ENCODE measurements at regions not wholly inside any gene's neighbourhood (a gene's known extent, or its start where the extent isn't known, plus 50 kb on each side); places are given as distances from the start of the nearest gene placed in this dataset.

DNA sequence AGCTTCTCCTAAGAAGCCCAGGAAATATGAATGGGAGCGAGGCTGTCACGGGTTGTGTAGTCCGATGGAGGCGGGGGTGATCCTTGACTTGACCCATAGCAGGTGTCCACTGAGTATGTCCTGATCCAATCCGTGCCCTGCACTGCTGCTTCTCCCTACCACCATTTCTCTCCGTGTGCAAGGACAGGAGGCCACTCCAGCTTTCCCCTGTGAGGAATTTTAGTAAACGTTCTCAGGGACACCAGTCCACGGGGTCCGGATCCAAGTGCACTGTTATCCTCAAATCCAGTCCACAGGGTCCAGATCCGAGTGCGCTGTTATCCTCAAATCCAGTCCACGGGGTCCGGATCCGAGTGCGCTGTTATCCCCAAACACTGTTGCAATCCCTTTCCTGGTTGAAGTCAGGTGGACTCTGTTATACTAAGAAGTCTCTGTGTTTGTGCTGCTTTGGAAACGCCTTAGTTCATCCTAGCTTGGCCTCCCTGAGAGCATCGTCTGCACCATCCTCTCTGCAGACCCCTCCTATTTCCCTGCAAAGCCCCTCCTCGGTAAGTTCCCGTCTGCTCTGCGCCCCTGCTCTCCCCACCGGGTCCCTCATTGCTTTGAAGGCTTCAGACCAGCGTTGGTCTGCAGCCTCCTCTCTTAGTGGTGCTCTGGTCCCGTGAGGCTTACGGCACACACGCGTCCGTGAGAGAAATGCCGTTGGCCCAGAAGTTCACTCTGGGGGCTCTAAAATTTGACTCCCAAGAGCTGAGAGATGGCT lies 303.5 kb downstream of the TEX29 start:
- DNase-seq = no peak
- WGBS, 5 donors = 85 to 91% (median 88%) methylated on average over 28 of the region's 28 CpGs
- intact Hi-C loops (cut with DNase I; ENCODE audit: low total_unique reads) = no loop called here
- Histone ChIP-seq H3K9me3 (no peaks in the 10 kb centered on the region), H3K4me1 (no peaks in the 10 kb centered on the region), H3K27me3 (peaks cover 0 to 26% (median 0%) of the 10 kb centered on the region in 3 donors), H3K4me3 (no peak overlapping the region), H3K36me3 (no peaks in the 10 kb centered on the region), H3K27ac (no peak overlapping the region)
- TF ChIP-seq EP300 (IDR thresholded peaks at IDR 0.05) = no peak
- no peak for TF ChIP-seq POLR2A (IDR thresholded peaks at IDR 0.05)
- TF ChIP-seq POLR2AphosphoS5 (IDR thresholded peaks at IDR 0.05) = no peak
- TF ChIP-seq, protein P1, sequence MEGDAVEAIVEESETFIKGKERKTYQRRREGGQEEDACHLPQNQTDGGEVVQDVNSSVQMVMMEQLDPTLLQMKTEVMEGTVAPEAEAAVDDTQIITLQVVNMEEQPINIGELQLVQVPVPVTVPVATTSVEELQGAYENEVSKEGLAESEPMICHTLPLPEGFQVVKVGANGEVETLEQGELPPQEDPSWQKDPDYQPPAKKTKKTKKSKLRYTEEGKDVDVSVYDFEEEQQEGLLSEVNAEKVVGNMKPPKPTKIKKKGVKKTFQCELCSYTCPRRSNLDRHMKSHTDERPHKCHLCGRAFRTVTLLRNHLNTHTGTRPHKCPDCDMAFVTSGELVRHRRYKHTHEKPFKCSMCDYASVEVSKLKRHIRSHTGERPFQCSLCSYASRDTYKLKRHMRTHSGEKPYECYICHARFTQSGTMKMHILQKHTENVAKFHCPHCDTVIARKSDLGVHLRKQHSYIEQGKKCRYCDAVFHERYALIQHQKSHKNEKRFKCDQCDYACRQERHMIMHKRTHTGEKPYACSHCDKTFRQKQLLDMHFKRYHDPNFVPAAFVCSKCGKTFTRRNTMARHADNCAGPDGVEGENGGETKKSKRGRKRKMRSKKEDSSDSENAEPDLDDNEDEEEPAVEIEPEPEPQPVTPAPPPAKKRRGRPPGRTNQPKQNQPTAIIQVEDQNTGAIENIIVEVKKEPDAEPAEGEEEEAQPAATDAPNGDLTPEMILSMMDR (IDR thresholded peaks at IDR 0.05) = no peak

DNA sequence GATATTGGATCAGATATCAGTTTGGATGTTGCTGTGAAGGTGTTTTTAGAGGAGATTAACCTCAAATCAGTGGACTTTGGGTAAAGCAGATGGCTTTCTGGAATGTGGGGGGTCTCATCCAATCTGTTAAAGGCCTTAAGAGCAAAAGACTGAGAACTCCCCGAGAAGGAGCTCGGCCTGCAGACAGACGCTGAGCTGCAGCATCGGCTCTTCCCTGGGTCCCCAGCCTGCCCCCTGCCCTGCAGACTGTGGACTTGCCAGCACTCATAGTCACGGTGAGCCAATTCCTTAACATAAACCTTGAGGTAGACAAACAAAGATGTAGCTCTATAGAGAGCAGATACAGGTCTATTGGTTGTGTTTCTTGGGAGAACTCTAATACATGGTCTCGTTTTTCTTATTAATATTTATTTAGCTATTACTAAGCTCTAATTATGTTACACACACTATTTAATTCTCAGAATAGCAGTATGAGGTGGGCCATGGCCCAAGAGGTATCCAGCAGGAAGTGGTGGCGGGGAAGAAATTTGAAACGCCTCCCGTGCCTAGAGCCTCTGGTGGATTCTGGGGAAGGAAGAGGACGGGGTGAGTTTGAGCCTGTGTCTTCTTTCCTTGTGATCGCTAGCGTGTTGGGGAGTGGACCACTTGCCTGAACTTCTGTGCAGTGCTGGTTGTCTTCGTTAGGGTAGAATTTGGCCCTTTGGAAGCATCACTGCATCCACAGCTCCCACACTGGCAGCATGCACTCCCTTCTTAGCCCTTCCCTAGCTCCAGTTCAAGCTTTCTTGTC lies 305.3 kb downstream of the TEX29 start:
- TF ChIP-seq, protein P1 (IDR thresholded peaks at IDR 0.05) = no peak
- TF ChIP-seq POLR2A (IDR thresholded peaks at IDR 0.05) (no peak), POLR2AphosphoS5 (IDR thresholded peaks at IDR 0.05) (no peak), EP300 (IDR thresholded peaks at IDR 0.05) (no peak)
- intact Hi-C loops (cut with DNase I; ENCODE audit: low total_unique reads) = no loop called here
- no peak overlapping the region for H3K4me3 ChIP-seq
- DNase-seq = no peak
- no peaks in the 10 kb centered on the region for H3K36me3 ChIP-seq
- H3K4me1 ChIP-seq = no peaks in the 10 kb centered on the region
- no peaks in the 10 kb centered on the region for H3K9me3 ChIP-seq
- H3K27me3 ChIP-seq = peaks cover 0 to 19% (median 0%) of the 10 kb centered on the region in 3 donors
- no peak overlapping the region for H3K27ac ChIP-seq
- 82 to 84% (median 84%) methylated on average over 13 of the region's 13 CpGs for WGBS, 5 donors

- intact Hi-C loops (cut with DNase I; ENCODE audit: low total_unique reads) = no loop called here
- H3K4me1 ChIP-seq = no peaks in the 10 kb centered on the region
- no peaks in the 10 kb centered on the region for H3K36me3 ChIP-seq
- H3K27me3 ChIP-seq = peaks cover 0 to 17% (median 0%) of the 10 kb centered on the region in 3 donors
- H3K27ac ChIP-seq = no peak overlapping the region
- no peak for TF ChIP-seq EP300 (IDR thresholded peaks at IDR 0.05)
- TF ChIP-seq POLR2AphosphoS5 (IDR thresholded peaks at IDR 0.05) = no peak
- TF ChIP-seq, protein P1 (IDR thresholded peaks at IDR 0.05) = no peak
- no peaks in the 10 kb centered on the region for H3K9me3 ChIP-seq
- no peak for DNase-seq
- no peak overlapping the region for H3K4me3 ChIP-seq
- WGBS, 5 donors = 62 to 77% (median 72%) methylated on average over 10 to 18 of the region's 18 CpGs
Observed at GRCh38 chr13:111626371-111627305, 306.2 kb downstream of the TEX29 start.

DNA sequence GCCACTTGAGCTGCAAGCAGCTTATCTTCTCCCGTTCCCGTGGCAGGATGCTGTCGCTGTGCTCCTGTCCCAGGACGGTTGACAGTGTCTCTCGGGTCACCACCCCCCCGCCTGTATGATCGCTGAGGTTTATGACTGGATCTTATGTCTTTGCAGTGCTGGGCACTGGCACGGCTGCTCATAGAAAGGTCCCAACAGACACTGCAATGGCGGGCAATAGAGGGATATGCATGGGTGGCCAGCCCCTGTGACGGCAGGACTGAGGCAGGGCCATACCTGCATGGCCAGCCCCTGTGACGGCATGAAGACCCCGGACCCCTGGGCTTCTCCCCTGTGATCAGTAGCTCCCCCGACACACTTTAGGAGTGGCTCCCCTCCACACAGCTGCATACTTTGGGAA lies 307.2 kb downstream of the TEX29 start:
- WGBS, 5 donors = 81 to 91% (median 87%) methylated on average over 13 of the region's 13 CpGs
- Histone ChIP-seq H3K4me1 (no peaks in the 10 kb centered on the region), H3K36me3 (no peaks in the 10 kb centered on the region), H3K27me3 (peaks cover 0 to 17% (median 0%) of the 10 kb centered on the region in 3 donors), H3K9me3 (no peaks in the 10 kb centered on the region), H3K27ac (no peak overlapping the region), H3K4me3 (no peak overlapping the region)
- no peak for DNase-seq
- intact Hi-C loops (cut with DNase I; ENCODE audit: low total_unique reads) = no loop called here
- TF ChIP-seq EP300 (IDR thresholded peaks at IDR 0.05) = no peak
- no peak for TF ChIP-seq POLR2AphosphoS5 (IDR thresholded peaks at IDR 0.05)

All from stomach (tissue), 8 donors.